ENCODE measurements at regions not wholly inside any gene's neighbourhood (a gene's known extent, or its start where the extent isn't known, plus 50 kb on each side); places are given as distances from the start of the nearest gene placed in this dataset.

GRCh38 chr3:22885574-22886341 lies 317.4 kb upstream of the UBE2E2 start:
- DNase-seq (ENCODE audit: low spot score): no peak

- DNase-seq (ENCODE audit: low spot score): no peak
These were observed 316.6 kb upstream of the UBE2E2 start for GRCh38 chr3:22886439-22887068.

DNA sequence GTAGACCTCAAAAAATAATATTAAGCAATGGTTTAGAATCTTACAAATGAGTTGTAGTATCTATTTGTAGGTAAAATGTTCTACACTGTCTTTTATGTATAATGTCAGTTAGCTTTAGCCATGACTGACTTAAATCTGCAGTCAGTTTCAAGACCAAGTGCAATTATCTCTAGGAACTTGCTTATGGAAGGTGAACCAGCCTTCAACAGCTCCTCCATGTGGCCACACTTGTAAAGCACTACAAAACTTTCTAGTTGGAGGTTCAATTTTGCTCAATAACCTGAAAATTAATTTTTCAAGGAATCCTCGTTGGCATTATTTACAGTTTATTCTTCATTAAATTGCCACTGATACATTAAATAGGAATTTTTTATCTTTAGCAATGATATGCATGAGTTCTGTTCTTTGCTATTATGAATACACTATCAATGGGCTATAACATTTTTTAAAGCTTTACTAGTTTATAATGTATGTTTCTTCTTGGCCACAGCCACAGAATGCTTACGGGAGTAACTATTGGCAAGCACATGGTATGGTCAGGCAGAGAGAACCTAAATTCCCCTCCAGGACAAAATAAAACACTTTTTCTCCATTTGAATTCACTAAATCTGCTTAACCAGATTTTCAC lies 315.3 kb upstream of the UBE2E2 start:
- peak; percentile 35 for DNase-seq (ENCODE audit: low spot score)

DNA sequence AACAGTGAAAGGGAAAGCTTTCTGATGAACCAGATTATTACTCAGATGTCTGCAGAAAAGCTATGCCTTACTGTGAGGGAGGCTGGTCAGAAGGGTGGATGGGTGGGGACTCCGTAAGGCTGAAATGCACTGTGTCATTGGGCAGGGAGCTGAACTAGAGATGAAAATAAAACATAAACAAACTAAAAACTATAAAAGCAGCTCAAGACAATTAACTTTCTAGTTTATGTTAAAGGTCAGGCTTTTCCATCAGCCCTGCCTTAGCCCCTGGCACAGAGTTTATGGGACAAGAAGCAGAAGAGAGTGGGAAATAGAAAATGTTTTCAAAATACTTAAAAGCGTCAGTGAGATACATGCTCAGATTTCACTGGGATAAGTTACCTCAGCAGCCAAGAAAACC lies 310.0 kb upstream of the UBE2E2 start:
- DNase-seq (ENCODE audit: low spot score): no peak

DNA sequence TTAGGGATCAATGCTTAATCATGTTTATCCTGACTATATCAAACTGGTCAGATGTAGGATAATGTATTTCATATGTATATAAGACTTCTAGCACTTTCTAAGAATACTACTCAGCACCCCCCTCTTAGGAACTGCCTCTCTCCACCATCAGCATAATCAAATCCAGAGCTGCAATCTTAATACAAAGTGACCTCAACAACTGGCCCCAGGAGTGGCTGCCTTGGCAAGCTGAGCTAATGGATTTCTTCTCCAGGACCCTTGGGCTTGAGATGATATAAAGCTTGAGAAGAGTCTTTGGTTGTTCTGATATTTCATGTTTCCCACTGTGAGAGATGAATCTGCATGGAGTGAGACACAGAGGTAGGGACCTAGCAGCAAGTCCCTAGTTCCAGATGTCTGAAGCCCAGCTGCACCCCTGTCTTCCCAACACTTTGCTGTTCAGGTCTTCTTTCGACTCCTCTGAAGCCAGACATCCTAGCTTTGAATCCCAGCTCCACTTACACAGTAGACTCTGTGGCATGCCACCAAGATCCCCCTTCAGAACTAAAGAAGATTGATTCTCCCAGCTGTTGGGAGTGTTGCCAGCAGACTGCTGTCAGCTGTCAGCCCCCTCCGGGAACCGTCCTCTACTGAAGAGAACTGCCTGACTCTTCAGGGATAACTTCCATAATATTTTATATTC lies 309.3 kb upstream of the UBE2E2 start:
- no peak for DNase-seq (ENCODE audit: low spot score)

GRCh38 chr3:22894865-22895264 lies 308.3 kb upstream of the UBE2E2 start:
- DNase-seq (ENCODE audit: low spot score): no peak

- no peak for DNase-seq (ENCODE audit: low spot score)
These were observed 307.5 kb upstream of the UBE2E2 start for GRCh38 chr3:22895671-22896070.

DNA sequence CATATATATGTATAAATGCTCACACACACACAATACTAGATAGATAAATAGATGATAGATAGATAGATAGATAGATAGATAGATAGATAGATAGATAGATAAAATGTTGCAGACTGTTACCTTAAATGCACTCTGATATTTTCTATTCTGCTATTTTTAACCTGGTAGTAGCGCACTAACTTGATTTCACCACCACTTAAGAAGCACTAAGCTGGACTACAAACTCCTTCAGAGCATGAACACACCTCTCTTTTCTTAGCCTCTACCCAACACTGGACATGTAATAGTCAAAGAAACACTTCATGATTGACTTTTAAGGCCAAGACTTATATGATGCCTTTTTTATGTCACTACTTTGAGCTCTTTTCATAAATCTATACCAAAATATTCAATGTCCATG lies 304.6 kb upstream of the UBE2E2 start:
- no peak for DNase-seq (ENCODE audit: low spot score)

- no peak for DNase-seq (ENCODE audit: low spot score)
These were observed 303.7 kb upstream of the UBE2E2 start for GRCh38 chr3:22899441-22899840.

GRCh38 chr3:22900296-22900695 lies 302.8 kb upstream of the UBE2E2 start:
- DNase-seq (ENCODE audit: low spot score): no peak

- no peak for DNase-seq (ENCODE audit: low spot score)
These were observed 301.4 kb upstream of the UBE2E2 start for GRCh38 chr3:22901684-22902083.

DNA sequence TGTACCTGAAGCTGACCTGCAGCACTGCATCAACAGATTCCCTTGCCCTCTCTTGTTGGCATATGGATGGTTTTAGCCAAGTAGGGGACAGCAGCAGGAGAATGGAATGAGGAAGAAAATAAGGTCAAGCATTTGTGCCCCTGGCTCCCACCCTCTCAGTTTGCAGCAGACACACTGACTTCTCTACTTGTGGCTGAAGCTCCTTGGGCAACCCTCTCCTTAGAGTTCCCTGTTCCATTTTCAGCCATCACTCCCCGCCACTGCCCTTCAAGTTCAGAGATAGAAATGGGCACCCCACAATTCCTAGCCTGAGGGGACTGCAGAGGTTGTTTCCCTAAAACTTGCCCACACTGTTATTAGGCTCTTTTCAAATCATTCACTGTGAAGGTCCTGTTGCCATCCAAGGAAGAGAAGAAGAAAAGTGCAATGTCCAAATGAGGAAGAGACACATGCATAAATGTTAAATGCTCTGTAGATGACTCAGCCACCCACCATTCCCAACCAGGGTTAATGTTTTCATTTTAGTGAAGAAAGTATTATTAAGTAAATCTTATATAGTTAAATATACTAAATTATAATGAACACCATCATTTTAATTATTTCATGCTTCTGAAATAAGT lies 295.9 kb upstream of the UBE2E2 start:
- no peak for DNase-seq (ENCODE audit: low spot score)

- no peak for DNase-seq (ENCODE audit: low spot score)
These were observed 295.3 kb upstream of the UBE2E2 start for GRCh38 chr3:22907796-22908195.

- DNase-seq (ENCODE audit: low spot score): no peak
These were observed 294.1 kb upstream of the UBE2E2 start for GRCh38 chr3:22908989-22909507.

GRCh38 chr3:22916933-22917332 lies 286.2 kb upstream of the UBE2E2 start:
- DNase-seq (ENCODE audit: low spot score): no peak

- no peak for DNase-seq (ENCODE audit: low spot score)
These were observed 283.1 kb upstream of the UBE2E2 start for GRCh38 chr3:22920006-22920405.

- peak; percentile 31 for DNase-seq (ENCODE audit: low spot score)
These were observed 280.8 kb upstream of the UBE2E2 start for GRCh38 chr3:22922317-22922716.

GRCh38 chr3:22923711-22924110 lies 279.4 kb upstream of the UBE2E2 start:
- DNase-seq (ENCODE audit: low spot score): no peak

GRCh38 chr3:22928216-22929110 lies 274.7 kb upstream of the UBE2E2 start:
- DNase-seq (ENCODE audit: low spot score): no peak

GRCh38 chr3:22933051-22933840 lies 269.9 kb upstream of the UBE2E2 start:
- no peak for DNase-seq (ENCODE audit: low spot score)

Data from HT-29 (cell line).